WTC11 (cell line): ENCODE measurements at regions not wholly inside any gene's neighbourhood (a gene's known extent, or its start where the extent isn't known, plus 50 kb on each side); places are given as distances from the start of the nearest gene placed in this dataset.

Experiments
- ATAC-seq: fragments of 200-7000 bp; cut with Tn5 transposase; 2 replicates; pipeline ENCODE4 v1.10.0; 2021; ENCODE audit warnings: mild to moderate bottlenecking, moderate library complexity
- CTCF ChIA-PET: fragments of 300-600 bp; sonication (Branson Sonifier 250); formaldehyde crosslinking; loops from one replicate; lab custom pipeline; 2021; ENCODE audit warnings: antibody characterized with exemption; lab: Charles Lee
- POLR2A ChIA-PET: fragments of 350-600 bp; sonication (Branson Sonifier 250); formaldehyde crosslinking; loops from one replicate; lab custom pipeline; 2021; ENCODE audit warnings: antibody characterized with exemption; lab: Charles Lee
- DNase-seq: peaks from one replicate; pipeline ENCODE4 v3.0.0; 2021; ENCODE audit warnings: low spot score
- H3K27ac Mint-ChIP-seq: 2 replicates; pipeline ENCODE4 v1.8.0; 2021; ENCODE audit warnings: mixed read lengths
- H3K27me3 Mint-ChIP-seq: 2 replicates; pipeline ENCODE4 v1.8.0; 2021; ENCODE audit warnings: low read depth, mild to moderate bottlenecking, moderate library complexity, mixed read lengths
- H3K36me3 Mint-ChIP-seq: 2 replicates; pipeline ENCODE4 v1.8.0; 2021; ENCODE audit warnings: mixed read lengths
- H3K4me1 Mint-ChIP-seq: 2 replicates; pipeline ENCODE4 v1.8.0; 2022; ENCODE audit warnings: mixed read lengths
- H3K4me3 Mint-ChIP-seq: 2 replicates; pipeline ENCODE4 v1.8.0; 2021; ENCODE audit warnings: mild to moderate bottlenecking, moderate library complexity, mixed read lengths
- H3K9me3 Mint-ChIP-seq: 2 replicates; pipeline ENCODE4 v1.8.0; 2021; ENCODE audit warnings: mixed read lengths
- ATF1 ChIP-seq: sonication (generic); formaldehyde crosslinking; IDR thresholded peaks from 2 replicates; pipeline ENCODE4 v1.8.1; 2023; ENCODE audit warnings: mild to moderate bottlenecking, moderate library complexity, missing genetic modification reagents
- CREB1 ChIP-seq: sonication (generic); formaldehyde crosslinking; IDR thresholded peaks from 2 replicates; pipeline ENCODE4 v1.8.0; 2023; ENCODE audit warnings: mild to moderate bottlenecking, missing genetic modification reagents
- E2F1 ChIP-seq: sonication (generic); formaldehyde crosslinking; IDR thresholded peaks from 2 replicates; pipeline ENCODE4 v1.8.0; 2022; ENCODE audit warnings: mild to moderate bottlenecking, missing genetic modification reagents
- E2F5 ChIP-seq: sonication (generic); formaldehyde crosslinking; IDR thresholded peaks from 2 replicates; pipeline ENCODE4 v1.8.1; 2022; ENCODE audit warnings: mild to moderate bottlenecking, moderate library complexity, missing genetic modification reagents
- ETV6 ChIP-seq: sonication (generic); formaldehyde crosslinking; IDR thresholded peaks from 2 replicates; pipeline ENCODE4 v1.8.1; 2022; ENCODE audit warnings: mild to moderate bottlenecking, missing genetic modification reagents
- FOXP4 ChIP-seq: sonication (generic); formaldehyde crosslinking; IDR thresholded peaks from 2 replicates; pipeline ENCODE4 v1.8.0; 2022; ENCODE audit warnings: mild to moderate bottlenecking, missing genetic modification reagents
- GRHL2 ChIP-seq: fragments of 250-450 bp; sonication (Bioruptor Pico); IDR thresholded peaks from 2 replicates; pipeline ENCODE4 v1.8.0; 2022; ENCODE audit warnings: mild to moderate bottlenecking, moderate library complexity; ENCODE audit not compliant: insufficient replicate concordance, severe bottlenecking
- JAZF1 ChIP-seq: fragments of 250-450 bp; sonication (Bioruptor Pico); IDR thresholded peaks from 2 replicates; pipeline ENCODE4 v1.9.0; 2021; ENCODE audit warnings: moderate library complexity, mild to moderate bottlenecking, inconsistent platforms
- MYBL2 ChIP-seq: sonication (generic); formaldehyde crosslinking; IDR thresholded peaks from 2 replicates; pipeline ENCODE4 v1.8.1; 2023; ENCODE audit warnings: mild to moderate bottlenecking, moderate library complexity, missing genetic modification reagents
- OVOL2 ChIP-seq: fragments of 250-450 bp; sonication (Bioruptor Pico); IDR thresholded peaks from 2 replicates; pipeline ENCODE4 v1.9.0; 2021; ENCODE audit warnings: mild to moderate bottlenecking, borderline replicate concordance
- PRRX2 ChIP-seq: fragments of 250-450 bp; sonication (Bioruptor Pico); IDR thresholded peaks from 2 replicates; pipeline ENCODE4 v1.8.0; 2021; ENCODE audit warnings: mild to moderate bottlenecking
- RELA ChIP-seq: sonication (generic); formaldehyde crosslinking; IDR thresholded peaks from 2 replicates; pipeline ENCODE4 v1.8.1; 2022; ENCODE audit warnings: missing genetic modification reagents, mild to moderate bottlenecking, borderline replicate concordance
- RORB ChIP-seq: fragments of 250-450 bp; sonication (Bioruptor Pico); IDR thresholded peaks from 2 replicates; pipeline ENCODE4 v1.9.0; 2021; ENCODE audit warnings: mild to moderate bottlenecking
- SOX15 ChIP-seq: fragments of 250-450 bp; sonication (Bioruptor Pico); IDR thresholded peaks from 2 replicates; pipeline ENCODE4 v1.9.0; 2021; ENCODE audit warnings: mild to moderate bottlenecking
- STAT6 ChIP-seq: sonication (generic); formaldehyde crosslinking; conservative IDR thresholded peaks from 2 replicates; pipeline ENCODE4 v1.8.1; 2023; ENCODE audit warnings: mild to moderate bottlenecking, low read depth, missing genetic modification reagents, moderate library complexity
- TEAD4 ChIP-seq: sonication (generic); formaldehyde crosslinking; IDR thresholded peaks from 2 replicates; pipeline ENCODE4 v1.8.0; 2022; ENCODE audit warnings: mild to moderate bottlenecking, missing genetic modification reagents
- TP53 ChIP-seq: sonication (generic); formaldehyde crosslinking; IDR thresholded peaks from 2 replicates; pipeline ENCODE4 v1.8.1; 2023; ENCODE audit warnings: mild to moderate bottlenecking, missing genetic modification reagents
- ZBTB21 ChIP-seq: sonication (generic); formaldehyde crosslinking; IDR thresholded peaks from 2 replicates; pipeline ENCODE4 v1.8.1; 2023; ENCODE audit warnings: mild to moderate bottlenecking, missing genetic modification reagents, borderline replicate concordance
- ZMAT4 ChIP-seq: fragments of 250-450 bp; sonication (Bioruptor Pico); IDR thresholded peaks from 2 replicates; pipeline ENCODE4 v1.9.0; 2021; ENCODE audit warnings: mild to moderate bottlenecking
- ZNF671 ChIP-seq: fragments of 250-450 bp; sonication (Bioruptor Pico); IDR thresholded peaks from 2 replicates; pipeline ENCODE4 v1.8.0; 2021; ENCODE audit warnings: mild to moderate bottlenecking
- ZSCAN18 ChIP-seq: fragments of 250-450 bp; sonication (Bioruptor Pico); IDR thresholded peaks from 2 replicates; pipeline ENCODE4 v2.1.2; 2022; ENCODE audit warnings: mild to moderate bottlenecking, moderate library complexity

- Mint-ChIP-seq H3K27me3 (peaks cover 3% of the 10 kb centered on the region; the same call in 1 of the 2 replicates), H3K9me3 (no peaks in the 10 kb centered on the region)
- POLR2A ChIA-PET = no interaction called here
Measured at GRCh38 chr13:34144142-34144541, 326.2 kb downstream of the RFC3 start.

GRCh38 chr13:34145061-34145460 lies 327.1 kb downstream of the RFC3 start:
- H3K27ac Mint-ChIP-seq = no peak overlapping the region
- no peaks in the 10 kb centered on the region for H3K27me3 Mint-ChIP-seq
- CTCF ChIA-PET = no interaction called here
- TF ChIP-seq TEAD4 = no peak
- TF ChIP-seq ZMAT4 (CRISPR knock-in tag) = no peak
- no peak for TF ChIP-seq SOX15 (CRISPR knock-in tag)
- TF ChIP-seq MYBL2 (CRISPR knock-in tag) = no peak
- TF ChIP-seq ZNF671 (CRISPR knock-in tag) = no peak
- TF ChIP-seq TP53 (CRISPR knock-in tag) = no peak
- TF ChIP-seq CREB1 (CRISPR knock-in tag) = no peak
- TF ChIP-seq ATF1 (CRISPR knock-in tag) = no peak
- no peak for TF ChIP-seq ZBTB21 (CRISPR knock-in tag)
- no peak for TF ChIP-seq OVOL2 (CRISPR knock-in tag)
- no peak for TF ChIP-seq PRRX2

More at GRCh38 chr13:34144142-34144541, 326.2 kb downstream of the RFC3 start:
- Mint-ChIP-seq H3K4me1 (peaks cover 16% of the 10 kb centered on the region), H3K27ac (no peak overlapping the region), H3K36me3 (no peaks in the 10 kb centered on the region), H3K4me3 (no peak overlapping the region)
- no peak for TF ChIP-seq FOXP4 (CRISPR knock-in tag)
- TF ChIP-seq E2F5 (CRISPR knock-in tag) = no peak
- TF ChIP-seq JAZF1 = no peak
- TF ChIP-seq ETV6 = no peak
- no peak for TF ChIP-seq RELA
- no peak for TF ChIP-seq GRHL2 (CRISPR knock-in tag)
- no peak for TF ChIP-seq STAT6 (CRISPR knock-in tag)
- TF ChIP-seq RORB (CRISPR knock-in tag) = no peak
- no peak for TF ChIP-seq ZSCAN18
- no peak for TF ChIP-seq E2F1 (CRISPR knock-in tag)
- TF ChIP-seq ZNF671 (CRISPR knock-in tag) = no peak
- DNase-seq (no peak), ATAC-seq (no peak)
- CTCF ChIA-PET = no interaction called here

More at GRCh38 chr13:34145061-34145460, 327.1 kb downstream of the RFC3 start:
- DNase-seq = no peak
- Mint-ChIP-seq H3K4me1 (peaks cover 9% of the 10 kb centered on the region), H3K9me3 (no peaks in the 10 kb centered on the region), H3K36me3 (no peaks in the 10 kb centered on the region), H3K4me3 (no peak overlapping the region)
- POLR2A ChIA-PET = no interaction called here
- no peak for ATAC-seq
